GM12864 (cell line): ENCODE measurements at regions not wholly inside any gene's neighbourhood (a gene's known extent, or its start where the extent isn't known, plus 50 kb on each side); places are given as distances from the start of the nearest gene placed in this dataset.

Source experiments
- DNase-seq: peaks from one replicate; pipeline ENCODE4 v3.0.0-alpha.2; 2011; ENCODE audit warnings: low read depth
- H3K4me3 ChIP-seq: 2 replicates; pipeline ENCODE4 v1.5.1; 2011; ENCODE audit warnings: mild to moderate bottlenecking, low read depth, low read length, control low read depth
- CTCF ChIP-seq: IDR thresholded peaks from 2 replicates; pipeline ENCODE4 v1.5.1; 2011; ENCODE audit warnings: low read depth, mild to moderate bottlenecking, moderate library complexity, low read length, control low read depth, inconsistent platforms; ENCODE audit errors: missing control alignments

- H3K4me3 ChIP-seq, result no peak overlapping the region
- DNase-seq, result no peak
- no peak for TF ChIP-seq CTCF
These were observed 254.8 kb downstream of the GPD2 start for GRCh38 chr2:156691014-156691413.

- DNase-seq, result no peak
- TF ChIP-seq CTCF, result no peak
- no peak overlapping the region for H3K4me3 ChIP-seq
These were observed 258.8 kb downstream of the GPD2 start for GRCh38 chr2:156695020-156695419.

DNA sequence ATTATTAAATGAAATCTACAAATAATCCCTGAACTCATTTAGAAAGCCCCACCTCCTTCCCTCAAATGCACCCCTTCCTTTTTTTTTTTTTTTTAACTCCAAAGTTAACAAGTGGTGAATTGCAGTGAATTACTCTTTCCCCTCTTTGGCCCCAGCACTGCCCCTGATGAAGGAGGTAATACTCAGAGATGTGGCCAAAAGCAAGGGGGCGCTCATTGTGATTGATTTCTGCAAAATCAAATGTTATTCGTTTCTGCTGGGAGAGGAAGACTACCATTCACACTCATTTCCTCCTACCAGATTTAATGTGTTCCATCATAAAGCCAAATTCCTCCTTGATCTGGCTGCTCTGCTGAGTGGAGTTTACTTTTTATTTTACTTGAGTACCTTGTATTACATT is 259.4 kb downstream of the GPD2 start:
- no peak overlapping the region for H3K4me3 ChIP-seq
- no peak for TF ChIP-seq CTCF

GRCh38 chr2:156697906-156698305 is 261.7 kb downstream of the GPD2 start:
- no peak for DNase-seq
- no peak overlapping the region for H3K4me3 ChIP-seq
- TF ChIP-seq CTCF, result no peak

More for the DNA sequence above, 259.4 kb downstream of the GPD2 start:
- no peak for DNase-seq

- no peak for DNase-seq
- no peak for TF ChIP-seq CTCF
- H3K4me3 ChIP-seq, result no peak overlapping the region
These were observed 264.5 kb downstream of the GPD2 start for GRCh38 chr2:156700681-156701080.

- DNase-seq, result no peak
- no peak overlapping the region for H3K4me3 ChIP-seq
- TF ChIP-seq CTCF, result no peak
These were observed 266.4 kb downstream of the GPD2 start for GRCh38 chr2:156702541-156702940.

DNA sequence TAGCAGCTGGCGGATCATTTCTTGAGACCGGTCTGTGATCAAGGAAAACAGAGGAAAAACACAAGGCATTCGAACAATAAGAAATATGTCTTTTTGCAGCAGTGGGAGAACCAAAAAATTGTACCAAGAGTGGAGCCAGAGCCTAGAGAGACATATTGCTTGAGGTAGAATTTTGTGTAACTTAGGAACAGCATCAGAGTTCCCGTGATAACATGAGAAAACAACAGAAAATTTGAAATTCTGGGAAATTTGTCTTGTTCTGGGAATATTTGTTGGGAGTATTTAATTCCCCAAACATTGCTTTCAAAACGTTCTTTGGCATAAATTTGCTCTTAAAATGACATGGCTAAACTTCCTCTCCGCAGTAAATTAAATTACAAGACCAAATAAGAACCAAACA is 267.5 kb downstream of the GPD2 start:
- no peak for DNase-seq
- H3K4me3 ChIP-seq, result no peak overlapping the region
- no peak for TF ChIP-seq CTCF
